Neural cell (in vitro differentiated cells): ENCODE measurements at regions not wholly inside any gene's neighbourhood (a gene's known extent, or its start where the extent isn't known, plus 50 kb on each side); places are given as distances from the start of the nearest gene placed in this dataset.

ENCODE experiments used
- H2AFZ ChIP-seq: fragments of 200-600, 300-800 bp; sonication (generic), shearing (Covaris generic); 2 replicates; pipeline ENCODE4 v1.6.0; 2014; ENCODE audit warnings: low read depth, mild to moderate bottlenecking, antibody characterized with exemption, low read length, moderate library complexity
- H3F3A ChIP-seq: fragments of 200-600 bp; shearing (Covaris generic); 2 replicates; pipeline ENCODE4 v1.6.1; 2016; ENCODE audit warnings: mild to moderate bottlenecking, moderate library complexity, mixed read lengths, antibody characterized with exemption, low read length; ENCODE audit not compliant: insufficient read depth, poor library complexity, severe bottlenecking
- H3K27ac ChIP-seq: fragments of 200-600, 300-800 bp; sonication (generic), shearing (Covaris generic); 2 replicates; pipeline ENCODE4 v1.5.1; 2014; ENCODE audit warnings: mild to moderate bottlenecking, low read length, moderate library complexity
- H3K27me3 ChIP-seq: fragments of 300-800, 200-600 bp; sonication (generic), shearing (Covaris generic); 2 replicates; pipeline ENCODE4 v1.6.0; 2014; ENCODE audit warnings: mild to moderate bottlenecking, low read depth, low read length, moderate library complexity; ENCODE audit not compliant: insufficient read depth
- H3K36me3 ChIP-seq: fragments of 300-800, 200-600 bp; sonication (generic), shearing (Covaris generic); 2 replicates; pipeline ENCODE4 v1.5.1; 2014; ENCODE audit warnings: mild to moderate bottlenecking, antibody characterized with exemption, low read length, moderate library complexity; ENCODE audit not compliant: insufficient read depth
- H3K4me2 ChIP-seq: fragments of 300-800, 200-600 bp; sonication (generic), shearing (Covaris generic); 2 replicates; pipeline ENCODE4 v1.6.0; 2014; ENCODE audit warnings: mild to moderate bottlenecking, low read length
- H3K4me3 ChIP-seq: fragments of 300-800, 200-600 bp; sonication (generic), shearing (Covaris generic); 2 replicates; pipeline ENCODE4 v1.5.1; 2014; ENCODE audit warnings: mild to moderate bottlenecking, low read length, moderate library complexity
- H3K79me2 ChIP-seq: fragments of 200-600 bp; shearing (Covaris generic); replicated peaks from 2 replicates; pipeline ENCODE4 v1.6.0; 2014; ENCODE audit warnings: mild to moderate bottlenecking, low read length, moderate library complexity; ENCODE audit not compliant: insufficient read depth
- H3K9ac ChIP-seq: fragments of 300-800, 200-600 bp; sonication (generic), shearing (Covaris generic); 2 replicates; pipeline ENCODE4 v1.6.1; 2016; ENCODE audit warnings: mild to moderate bottlenecking, low read length, mixed read lengths
- H3K9me2 ChIP-seq: fragments of 200-600 bp; shearing (Covaris generic); 2 replicates; pipeline ENCODE4 v1.6.1; 2016; ENCODE audit warnings: mild to moderate bottlenecking, low read length, mixed read lengths; ENCODE audit not compliant: insufficient read depth
- H3K9me3 ChIP-seq: fragments of 200-600, 300-800 bp; sonication (generic), shearing (Covaris generic); 2 replicates; pipeline ENCODE4 v1.6.1; 2016; ENCODE audit warnings: mild to moderate bottlenecking, mixed run types, low read length, moderate library complexity, mixed read lengths
- H4K20me1 ChIP-seq: fragments of 200-600 bp; shearing (Covaris generic); 2 replicates; pipeline ENCODE4 v1.6.1; 2016; ENCODE audit warnings: mild to moderate bottlenecking, mixed run types; ENCODE audit not compliant: insufficient read depth
- EP300 ChIP-seq: fragments of 450-650 bp; conservative IDR thresholded peaks from 2 replicates; pipeline ENCODE4 v1.6.1; 2014; ENCODE audit warnings: antibody characterized with exemption, mild to moderate bottlenecking, moderate library complexity; ENCODE audit not compliant: poor library complexity, severe bottlenecking
- EZH2 ChIP-seq: fragments of 200-600, 300-800 bp; shearing (Covaris generic), sonication (generic); IDR thresholded peaks from 2 replicates; pipeline ENCODE4 v1.6.1; 2014; ENCODE audit warnings: antibody characterized with exemption, low read length, borderline replicate concordance, mild to moderate bottlenecking; ENCODE audit not compliant: insufficient read depth, poor library complexity, severe bottlenecking
- MXI1 ChIP-seq: fragments of 450-650 bp; conservative IDR thresholded peaks from 2 replicates; pipeline ENCODE4 v1.6.1; 2014; ENCODE audit warnings: antibody characterized with exemption, mild to moderate bottlenecking; ENCODE audit not compliant: poor library complexity, severe bottlenecking
- POLR2AphosphoS5 ChIP-seq: IDR thresholded peaks from 2 replicates; pipeline ENCODE4 v1.6.1; 2012
- RAD21 ChIP-seq: fragments of 450-650 bp; conservative IDR thresholded peaks from 2 replicates; pipeline ENCODE4 v1.6.1; 2014; ENCODE audit warnings: antibody characterized with exemption, mild to moderate bottlenecking, moderate library complexity
- SMC3 ChIP-seq: fragments of 450-650 bp; conservative IDR thresholded peaks from 2 replicates; pipeline ENCODE4 v1.6.1; 2014; ENCODE audit warnings: antibody characterized with exemption, mild to moderate bottlenecking, moderate library complexity; ENCODE audit not compliant: poor library complexity
- TAF1 ChIP-seq: IDR thresholded peaks from 2 replicates; pipeline ENCODE4 v1.6.1; 2012; ENCODE audit warnings: low read depth
- TF ChIP-seq, protein P1 (sequence below): IDR thresholded peaks from 2 replicates; pipeline ENCODE4 v1.6.1; 2012; ENCODE audit warnings: borderline replicate concordance
- TF ChIP-seq, protein P2 (sequence below): fragments of 450-650 bp; IDR thresholded peaks from 2 replicates; pipeline ENCODE4 v1.5.1; 2014; ENCODE audit warnings: antibody characterized with exemption, mild to moderate bottlenecking, moderate library complexity; ENCODE audit not compliant: poor library complexity, severe bottlenecking

DNA sequence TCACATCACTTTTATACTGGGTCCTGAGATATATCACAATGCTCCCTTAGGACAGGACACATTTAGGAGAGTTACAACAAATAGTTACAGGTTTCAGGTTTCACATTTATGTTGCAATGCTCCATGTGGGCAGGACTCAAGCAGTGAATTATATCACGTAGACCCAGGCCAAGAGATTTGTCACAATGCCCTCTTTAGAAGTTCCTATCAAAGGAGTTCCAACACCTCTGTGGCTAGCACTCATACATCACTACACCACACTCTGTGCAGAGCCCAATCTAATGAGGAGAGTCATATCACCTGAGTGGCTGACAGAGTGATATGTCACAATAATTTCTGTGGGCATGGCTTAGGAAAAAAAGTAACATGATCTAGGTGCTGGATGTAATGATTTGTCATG is 1068.2 kb upstream of the AMELY start:
- no peaks in the 10 kb centered on the region for H3K27me3 ChIP-seq
- TF ChIP-seq, protein P1, sequence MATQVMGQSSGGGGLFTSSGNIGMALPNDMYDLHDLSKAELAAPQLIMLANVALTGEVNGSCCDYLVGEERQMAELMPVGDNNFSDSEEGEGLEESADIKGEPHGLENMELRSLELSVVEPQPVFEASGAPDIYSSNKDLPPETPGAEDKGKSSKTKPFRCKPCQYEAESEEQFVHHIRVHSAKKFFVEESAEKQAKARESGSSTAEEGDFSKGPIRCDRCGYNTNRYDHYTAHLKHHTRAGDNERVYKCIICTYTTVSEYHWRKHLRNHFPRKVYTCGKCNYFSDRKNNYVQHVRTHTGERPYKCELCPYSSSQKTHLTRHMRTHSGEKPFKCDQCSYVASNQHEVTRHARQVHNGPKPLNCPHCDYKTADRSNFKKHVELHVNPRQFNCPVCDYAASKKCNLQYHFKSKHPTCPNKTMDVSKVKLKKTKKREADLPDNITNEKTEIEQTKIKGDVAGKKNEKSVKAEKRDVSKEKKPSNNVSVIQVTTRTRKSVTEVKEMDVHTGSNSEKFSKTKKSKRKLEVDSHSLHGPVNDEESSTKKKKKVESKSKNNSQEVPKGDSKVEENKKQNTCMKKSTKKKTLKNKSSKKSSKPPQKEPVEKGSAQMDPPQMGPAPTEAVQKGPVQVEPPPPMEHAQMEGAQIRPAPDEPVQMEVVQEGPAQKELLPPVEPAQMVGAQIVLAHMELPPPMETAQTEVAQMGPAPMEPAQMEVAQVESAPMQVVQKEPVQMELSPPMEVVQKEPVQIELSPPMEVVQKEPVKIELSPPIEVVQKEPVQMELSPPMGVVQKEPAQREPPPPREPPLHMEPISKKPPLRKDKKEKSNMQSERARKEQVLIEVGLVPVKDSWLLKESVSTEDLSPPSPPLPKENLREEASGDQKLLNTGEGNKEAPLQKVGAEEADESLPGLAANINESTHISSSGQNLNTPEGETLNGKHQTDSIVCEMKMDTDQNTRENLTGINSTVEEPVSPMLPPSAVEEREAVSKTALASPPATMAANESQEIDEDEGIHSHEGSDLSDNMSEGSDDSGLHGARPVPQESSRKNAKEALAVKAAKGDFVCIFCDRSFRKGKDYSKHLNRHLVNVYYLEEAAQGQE = no peak
- TF ChIP-seq, protein P2, sequence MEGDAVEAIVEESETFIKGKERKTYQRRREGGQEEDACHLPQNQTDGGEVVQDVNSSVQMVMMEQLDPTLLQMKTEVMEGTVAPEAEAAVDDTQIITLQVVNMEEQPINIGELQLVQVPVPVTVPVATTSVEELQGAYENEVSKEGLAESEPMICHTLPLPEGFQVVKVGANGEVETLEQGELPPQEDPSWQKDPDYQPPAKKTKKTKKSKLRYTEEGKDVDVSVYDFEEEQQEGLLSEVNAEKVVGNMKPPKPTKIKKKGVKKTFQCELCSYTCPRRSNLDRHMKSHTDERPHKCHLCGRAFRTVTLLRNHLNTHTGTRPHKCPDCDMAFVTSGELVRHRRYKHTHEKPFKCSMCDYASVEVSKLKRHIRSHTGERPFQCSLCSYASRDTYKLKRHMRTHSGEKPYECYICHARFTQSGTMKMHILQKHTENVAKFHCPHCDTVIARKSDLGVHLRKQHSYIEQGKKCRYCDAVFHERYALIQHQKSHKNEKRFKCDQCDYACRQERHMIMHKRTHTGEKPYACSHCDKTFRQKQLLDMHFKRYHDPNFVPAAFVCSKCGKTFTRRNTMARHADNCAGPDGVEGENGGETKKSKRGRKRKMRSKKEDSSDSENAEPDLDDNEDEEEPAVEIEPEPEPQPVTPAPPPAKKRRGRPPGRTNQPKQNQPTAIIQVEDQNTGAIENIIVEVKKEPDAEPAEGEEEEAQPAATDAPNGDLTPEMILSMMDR = no peak
- TF ChIP-seq POLR2AphosphoS5 (no peak), TAF1 (no peak), EZH2 (no peak), RAD21 (no peak), SMC3 (no peak), EP300 (no peak), MXI1 (no peak)
- no peaks in the 10 kb centered on the region for H3K9me2 ChIP-seq
- H2AFZ ChIP-seq = no peak overlapping the region
- H3K27ac ChIP-seq = no peak overlapping the region
- H4K20me1 ChIP-seq = no peaks in the 10 kb centered on the region
- H3K36me3 ChIP-seq = no peaks in the 10 kb centered on the region
- H3K4me3 ChIP-seq = no peak overlapping the region
- H3K79me2 ChIP-seq = no peaks in the 10 kb centered on the region
- H3K4me2 ChIP-seq = no peak overlapping the region
- no peaks in the 10 kb centered on the region for H3F3A ChIP-seq
- no peak overlapping the region for H3K9ac ChIP-seq
- no peaks in the 10 kb centered on the region for H3K9me3 ChIP-seq

DNA sequence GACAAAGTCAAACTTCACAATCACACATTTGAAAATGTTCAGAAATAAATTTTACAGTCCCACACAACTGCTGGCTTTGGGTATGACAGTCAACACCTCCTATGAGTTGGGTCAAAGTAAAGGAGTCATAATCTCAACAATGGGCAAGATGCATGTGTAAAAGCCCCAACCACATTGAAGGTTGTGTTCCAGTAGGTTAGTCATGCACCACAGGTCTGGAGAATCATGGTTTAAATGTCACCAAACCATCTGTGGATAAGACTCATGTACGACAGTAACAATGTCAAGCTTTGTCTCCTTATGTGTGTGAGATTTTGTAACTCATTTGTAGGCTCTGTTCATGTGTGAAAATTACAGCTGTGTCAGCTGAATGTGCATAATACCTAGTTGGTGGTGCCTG is 1065.7 kb upstream of the AMELY start:
- Histone ChIP-seq H2AFZ (no peak overlapping the region), H3K4me2 (no peak overlapping the region), H3F3A (no peaks in the 10 kb centered on the region), H3K79me2 (no peaks in the 10 kb centered on the region), H3K36me3 (no peaks in the 10 kb centered on the region), H3K27ac (no peak overlapping the region), H3K9ac (no peak overlapping the region), H3K9me2 (no peaks in the 10 kb centered on the region), H3K9me3 (no peaks in the 10 kb centered on the region), H4K20me1 (no peaks in the 10 kb centered on the region), H3K27me3 (no peaks in the 10 kb centered on the region), H3K4me3 (no peak overlapping the region)
- TF ChIP-seq, protein P1 = no peak
- TF ChIP-seq RAD21 = no peak
- no peak for TF ChIP-seq MXI1
- TF ChIP-seq SMC3 = no peak
- no peak for TF ChIP-seq EZH2
- TF ChIP-seq, protein P2 = no peak
- no peak for TF ChIP-seq TAF1
- no peak for TF ChIP-seq EP300
- TF ChIP-seq POLR2AphosphoS5 = no peak
